Activated CD4-positive, alpha-beta T cell treated with anti-CD3 and anti-CD28 coated beads, Interleukin-2, amount 10 ng/mL, durations not matched to agents 7 days and 5 days (primary cell): ENCODE measurements at regions not wholly inside any gene's neighbourhood (a gene's known extent, or its start where the extent isn't known, plus 50 kb on each side); places are given as distances from the start of the nearest gene placed in this dataset.

Source experiments
- CTCF ChIA-PET: fragments of 350-600 bp; sonication (Branson Sonifier 250); formaldehyde crosslinking; loops from one replicate; lab custom pipeline; 2021; ENCODE audit warnings: antibody characterized with exemption; lab: Charles Lee
- POLR2A ChIA-PET: fragments of 350-600 bp; sonication (Branson Sonifier 250); formaldehyde crosslinking; loops from one replicate; lab custom pipeline; 2021; ENCODE audit warnings: antibody characterized with exemption; lab: Charles Lee
- DNase-seq: peaks from one replicate; pipeline ENCODE4 v3.0.0-alpha.2; 2020
- H3K27ac Mint-ChIP-seq: one replicate; pipeline ENCODE4 v1.8.0; 2021; ENCODE audit warnings: mild to moderate bottlenecking, moderate library complexity, mixed read lengths
- H3K27me3 Mint-ChIP-seq: one replicate; pipeline ENCODE4 v1.8.0; 2021; ENCODE audit warnings: mixed read lengths
- H3K36me3 Mint-ChIP-seq: one replicate; pipeline ENCODE4 v1.8.0; 2021; ENCODE audit warnings: low read depth, mixed read lengths
- H3K4me1 Mint-ChIP-seq: one replicate; pipeline ENCODE4 v1.8.0; 2021; ENCODE audit warnings: mixed read lengths
- H3K4me3 Mint-ChIP-seq: one replicate; pipeline ENCODE4 v1.8.0; 2021; ENCODE audit warnings: mild to moderate bottlenecking, moderate library complexity, mixed read lengths
- H3K9me3 Mint-ChIP-seq: one replicate; pipeline ENCODE4 v1.8.0; 2021; ENCODE audit warnings: mixed read lengths

DNA sequence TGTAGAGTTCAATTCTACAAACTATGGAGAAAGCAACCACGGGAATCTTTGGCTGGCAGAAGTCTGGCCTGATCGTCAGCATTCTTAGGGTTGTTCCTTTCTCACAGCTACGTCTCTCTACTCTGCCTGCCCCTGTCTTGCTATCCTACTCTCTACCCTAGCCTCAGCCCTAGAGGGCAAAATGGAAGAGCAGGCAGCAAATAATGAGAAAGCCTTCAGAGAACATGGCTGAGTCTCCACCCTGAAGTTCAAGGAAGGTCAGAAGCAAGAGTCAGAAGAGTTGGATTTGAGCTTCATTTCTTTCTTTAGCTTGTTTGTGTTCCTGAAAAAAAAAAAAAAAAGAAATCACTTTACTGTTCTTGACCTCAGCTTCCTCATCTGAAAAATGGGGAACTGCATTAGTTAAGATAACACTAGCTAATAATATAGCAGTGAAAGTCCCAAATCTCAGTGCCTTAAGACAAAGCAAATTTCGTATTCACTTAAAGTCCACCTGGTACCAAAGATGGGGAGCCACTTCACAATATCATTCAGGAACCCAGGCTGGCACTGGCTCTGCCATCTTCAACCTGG lies 50.2 kb upstream of the CCND2 start:
- no peaks in the 10 kb centered on the region for H3K36me3 Mint-ChIP-seq
- H3K4me1 Mint-ChIP-seq: peaks cover 15% of the 10 kb centered on the region
- no peak overlapping the region for H3K4me3 Mint-ChIP-seq
- CTCF ChIA-PET: interaction anchor here (1.2 to 1.7 kb wide), 2 partner anchors 8 to 24 kb away, joined by 3 to 4 read pairs; no protein-coding TSS in a partner anchor
- POLR2A ChIA-PET: no interaction called here
- no peak overlapping the region for H3K27ac Mint-ChIP-seq
- no peak for DNase-seq
- peaks cover 6% of the 10 kb centered on the region for H3K9me3 Mint-ChIP-seq
- H3K27me3 Mint-ChIP-seq: peaks cover 3% of the 10 kb centered on the region

- H3K36me3 Mint-ChIP-seq: no peaks in the 10 kb centered on the region
- peaks cover 6% of the 10 kb centered on the region for H3K9me3 Mint-ChIP-seq
- DNase-seq: no peak
- peaks cover 21% of the 10 kb centered on the region for H3K4me1 Mint-ChIP-seq
- no peak overlapping the region for H3K27ac Mint-ChIP-seq
- POLR2A ChIA-PET: no interaction called here
- CTCF ChIA-PET: no interaction called here
- H3K4me3 Mint-ChIP-seq: no peak overlapping the region
- H3K27me3 Mint-ChIP-seq: peaks cover 3% of the 10 kb centered on the region
These were observed 52.3 kb upstream of the CCND2 start for GRCh38 chr12:4221258-4221620.

GRCh38 chr12:4220536-4221257 lies 52.9 kb upstream of the CCND2 start:
- Mint-ChIP-seq H3K4me1 (peaks cover 26% of the 10 kb centered on the region), H3K36me3 (no peaks in the 10 kb centered on the region), H3K9me3 (peaks cover 6% of the 10 kb centered on the region), H3K27me3 (peaks cover 3% of the 10 kb centered on the region), H3K27ac (no peak overlapping the region), H3K4me3 (no peak overlapping the region)
- no peak for DNase-seq
- CTCF ChIA-PET: interaction anchor here (1.4 kb wide), 1 partner anchor 16 kb away, joined by 4 read pairs; no protein-coding TSS in a partner anchor
- POLR2A ChIA-PET: no interaction called here

GRCh38 chr12:4217091-4217490 lies 56.5 kb upstream of the CCND2 start:
- ChIA-PET POLR2A (no interaction called here), CTCF (interaction anchor here (1.0 to 2.8 kb wide), 3 partner anchors 9 to 60 kb away, joined by 3 to 8 read pairs (median 6); no protein-coding TSS in a partner anchor)
- peaks cover 2% of the 10 kb centered on the region for H3K36me3 Mint-ChIP-seq

GRCh38 chr12:4216187-4216927 lies 57.2 kb upstream of the CCND2 start:
- Mint-ChIP-seq H3K9me3 (peaks cover 9% of the 10 kb centered on the region), H3K4me3 (no peak overlapping the region), H3K36me3 (peaks cover 2% of the 10 kb centered on the region), H3K27ac (no peak overlapping the region), H3K4me1 (peaks cover 33% of the 10 kb centered on the region), H3K27me3 (no peaks in the 10 kb centered on the region)
- ChIA-PET POLR2A (no interaction called here), CTCF (interaction anchor here (0.9 to 2.8 kb wide), 11 partner anchors 7 to 108 kb away, joined by 3 to 10 read pairs (median 5); no protein-coding TSS in a partner anchor)
- DNase-seq: no peak

More at GRCh38 chr12:4217091-4217490, 56.5 kb upstream of the CCND2 start:
- H3K4me1 Mint-ChIP-seq: peaks cover 33% of the 10 kb centered on the region
- no peaks in the 10 kb centered on the region for H3K27me3 Mint-ChIP-seq
- peaks cover 9% of the 10 kb centered on the region for H3K9me3 Mint-ChIP-seq
- no peak overlapping the region for H3K4me3 Mint-ChIP-seq
- H3K27ac Mint-ChIP-seq: no peak overlapping the region
- DNase-seq: no peak

GRCh38 chr12:4215229-4216186 lies 58.1 kb upstream of the CCND2 start:
- ChIA-PET CTCF (interaction anchor here (0.9 to 2.8 kb wide), 11 partner anchors 8 to 108 kb away, joined by 3 to 10 read pairs (median 5); no protein-coding TSS in a partner anchor), POLR2A (no interaction called here)
- peak overlapping the region; percentile 31 for H3K4me3 Mint-ChIP-seq
- peak; percentile 34 for DNase-seq
- peaks cover 33% of the 10 kb centered on the region for H3K4me1 Mint-ChIP-seq
- H3K36me3 Mint-ChIP-seq: peaks cover 2% of the 10 kb centered on the region
- peaks cover 9% of the 10 kb centered on the region for H3K9me3 Mint-ChIP-seq
- H3K27ac Mint-ChIP-seq: peak overlapping the region; percentile 87
- H3K27me3 Mint-ChIP-seq: no peaks in the 10 kb centered on the region

DNA sequence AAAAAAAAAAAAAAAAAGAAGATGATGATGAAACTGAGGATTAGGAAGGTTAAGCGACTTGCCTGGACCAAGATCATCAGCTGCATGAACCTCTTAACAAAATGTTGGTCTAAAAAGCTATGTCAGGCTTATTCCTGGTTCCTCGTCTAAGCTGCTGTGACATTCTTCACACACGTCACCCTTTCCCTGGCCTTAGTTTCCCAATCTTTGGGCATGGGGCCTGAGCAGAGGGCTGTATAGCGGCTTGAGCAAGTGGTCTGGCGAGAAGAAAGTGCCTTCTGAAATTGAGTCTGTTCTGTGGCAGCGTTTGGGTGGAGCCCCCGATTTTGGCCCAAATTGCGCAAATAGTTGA lies 58.7 kb upstream of the CCND2 start:
- H3K27me3 Mint-ChIP-seq: peaks cover 2% of the 10 kb centered on the region
- ChIA-PET POLR2A (no interaction called here), CTCF (interaction anchor here (0.6 to 2.8 kb wide), 8 partner anchors 9 to 107 kb away, joined by 3 to 10 read pairs (median 6); no protein-coding TSS in a partner anchor)
- H3K9me3 Mint-ChIP-seq: peaks cover 9% of the 10 kb centered on the region
- peak overlapping the region; percentile 87 for H3K27ac Mint-ChIP-seq
- peak overlapping the region; percentile 31 for H3K4me3 Mint-ChIP-seq
- H3K4me1 Mint-ChIP-seq: peaks cover 33% of the 10 kb centered on the region
- no peak for DNase-seq
- H3K36me3 Mint-ChIP-seq: peaks cover 2% of the 10 kb centered on the region

GRCh38 chr12:4213471-4213870 lies 60.1 kb upstream of the CCND2 start:
- no peak overlapping the region for H3K4me3 Mint-ChIP-seq
- peaks cover 2% of the 10 kb centered on the region for H3K36me3 Mint-ChIP-seq
- no peak overlapping the region for H3K27ac Mint-ChIP-seq
- ChIA-PET CTCF (interaction anchor here (0.8 to 1.4 kb wide), 6 partner anchors 10 to 63 kb away, joined by 3 to 5 read pairs (median 3); no protein-coding TSS in a partner anchor), POLR2A (no interaction called here)
- DNase-seq: no peak
- H3K4me1 Mint-ChIP-seq: peaks cover 29% of the 10 kb centered on the region
- peaks cover 2% of the 10 kb centered on the region for H3K27me3 Mint-ChIP-seq
- H3K9me3 Mint-ChIP-seq: peaks cover 9% of the 10 kb centered on the region

- Mint-ChIP-seq H3K36me3 (peaks cover 2% of the 10 kb centered on the region), H3K4me1 (peaks cover 29% of the 10 kb centered on the region), H3K27me3 (peaks cover 2% of the 10 kb centered on the region), H3K9me3 (peaks cover 9% of the 10 kb centered on the region), H3K27ac (no peak overlapping the region), H3K4me3 (no peak overlapping the region)
- CTCF ChIA-PET: interaction anchor here (0.8 to 1.4 kb wide), 4 partner anchors 9 to 64 kb away, joined by 3 to 5 read pairs (median 3); no protein-coding TSS in a partner anchor
- POLR2A ChIA-PET: no interaction called here
- no peak for DNase-seq
These were observed 60.7 kb upstream of the CCND2 start for GRCh38 chr12:4212845-4213244.

GRCh38 chr12:4211372-4211771 lies 62.2 kb upstream of the CCND2 start:
- Mint-ChIP-seq H3K4me3 (no peak overlapping the region), H3K27ac (no peak overlapping the region), H3K9me3 (peaks cover 9% of the 10 kb centered on the region), H3K36me3 (peaks cover 2% of the 10 kb centered on the region), H3K27me3 (peaks cover 2% of the 10 kb centered on the region), H3K4me1 (peaks cover 23% of the 10 kb centered on the region)
- no peak for DNase-seq
- CTCF ChIA-PET: interaction anchor here (0.5 kb wide), 1 partner anchor 226 kb away, joined by 4 read pairs; no protein-coding TSS in a partner anchor
- POLR2A ChIA-PET: no interaction called here

DNA sequence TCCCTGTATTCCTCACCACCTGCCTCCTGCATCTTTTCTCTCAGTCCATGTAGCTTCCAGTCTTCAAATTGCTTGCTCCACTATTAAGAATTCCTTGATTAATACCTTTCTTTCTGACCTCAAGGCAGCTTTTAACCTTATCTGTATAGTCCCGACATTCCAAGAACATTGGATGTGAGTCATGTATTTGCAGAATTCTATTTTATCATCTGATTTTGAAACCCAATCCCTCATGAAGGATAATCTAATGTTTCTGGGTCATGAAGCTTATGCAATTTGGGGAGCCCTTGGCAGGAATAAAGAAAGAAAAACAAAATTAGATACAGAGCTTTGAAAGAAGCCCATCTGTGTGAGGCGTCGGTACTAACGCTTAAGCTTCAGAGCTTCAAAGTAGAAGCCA lies 63.4 kb upstream of the CCND2 start:
- POLR2A ChIA-PET: no interaction called here
- no peak for DNase-seq
- H3K9me3 Mint-ChIP-seq: peaks cover 9% of the 10 kb centered on the region
- H3K4me3 Mint-ChIP-seq: no peak overlapping the region
- CTCF ChIA-PET: interaction anchor here (0.6 to 1.3 kb wide), 6 partner anchors 9 to 221 kb away, joined by 3 read pairs; no protein-coding TSS in a partner anchor
- H3K4me1 Mint-ChIP-seq: peaks cover 12% of the 10 kb centered on the region
- H3K27me3 Mint-ChIP-seq: peaks cover 2% of the 10 kb centered on the region
- peaks cover 2% of the 10 kb centered on the region for H3K36me3 Mint-ChIP-seq
- no peak overlapping the region for H3K27ac Mint-ChIP-seq

- no peak for DNase-seq
- H3K4me3 Mint-ChIP-seq: no peak overlapping the region
- H3K27ac Mint-ChIP-seq: no peak overlapping the region
- no peaks in the 10 kb centered on the region for H3K9me3 Mint-ChIP-seq
- no peaks in the 10 kb centered on the region for H3K4me1 Mint-ChIP-seq
- ChIA-PET CTCF (interaction anchor here (1.0 kb wide), 1 partner anchor 18 kb away, joined by 3 read pairs; no protein-coding TSS in a partner anchor), POLR2A (no interaction called here)
- H3K36me3 Mint-ChIP-seq: no peaks in the 10 kb centered on the region
- H3K27me3 Mint-ChIP-seq: peaks cover 6% of the 10 kb centered on the region
These were observed 67.1 kb upstream of the CCND2 start for GRCh38 chr12:4206470-4206869.
